ENCODE measurements at regions not wholly inside any gene's neighbourhood (a gene's known extent, or its start where the extent isn't known, plus 50 kb on each side); places are given as distances from the start of the nearest gene placed in this dataset.

- H3K4me3 ChIP-seq (ENCODE audit: low read depth, low read length), result no peak overlapping the region
- TF ChIP-seq CTCF (conservative IDR thresholded peaks at IDR 0.05; ENCODE audit: low read depth, low read length), result no peak
- no peak for DNase-seq (ENCODE audit: low read depth)
These were observed 157.8 kb upstream of the LRRC7 start for GRCh38 chr1:69409731-69410456.

- no peak for TF ChIP-seq CTCF (conservative IDR thresholded peaks at IDR 0.05; ENCODE audit: low read depth, low read length)
- no peak overlapping the region for H3K4me3 ChIP-seq (ENCODE audit: low read depth, low read length)
- DNase-seq (ENCODE audit: low read depth), result no peak
These were observed 157.3 kb upstream of the LRRC7 start for GRCh38 chr1:69410457-69410850.

- no peak for DNase-seq (ENCODE audit: low read depth)
- no peak overlapping the region for H3K4me3 ChIP-seq (ENCODE audit: low read depth, low read length)
- TF ChIP-seq CTCF (conservative IDR thresholded peaks at IDR 0.05; ENCODE audit: low read depth, low read length), result no peak
These were observed 156.8 kb upstream of the LRRC7 start for GRCh38 chr1:69410893-69411292.

- H3K4me3 ChIP-seq (ENCODE audit: low read depth, low read length), result no peak overlapping the region
- TF ChIP-seq CTCF (conservative IDR thresholded peaks at IDR 0.05; ENCODE audit: low read depth, low read length), result no peak
- no peak for DNase-seq (ENCODE audit: low read depth)
These were observed 156.1 kb upstream of the LRRC7 start for GRCh38 chr1:69411617-69412016.

GRCh38 chr1:69413129-69413528 is 154.6 kb upstream of the LRRC7 start:
- no peak overlapping the region for H3K4me3 ChIP-seq (ENCODE audit: low read depth, low read length)
- DNase-seq (ENCODE audit: low read depth), result no peak
- no peak for TF ChIP-seq CTCF (conservative IDR thresholded peaks at IDR 0.05; ENCODE audit: low read depth, low read length)

- no peak for TF ChIP-seq CTCF (conservative IDR thresholded peaks at IDR 0.05; ENCODE audit: low read depth, low read length)
- DNase-seq (ENCODE audit: low read depth), result no peak
- H3K4me3 ChIP-seq (ENCODE audit: low read depth, low read length), result no peak overlapping the region
These were observed 153.1 kb upstream of the LRRC7 start for GRCh38 chr1:69414574-69414973.

- no peak overlapping the region for H3K4me3 ChIP-seq (ENCODE audit: low read depth, low read length)
- no peak for DNase-seq (ENCODE audit: low read depth)
These were observed 146.4 kb upstream of the LRRC7 start for GRCh38 chr1:69421286-69421685.

More at GRCh38 chr1:69421286-69421685, 146.4 kb upstream of the LRRC7 start:
- TF ChIP-seq CTCF (conservative IDR thresholded peaks at IDR 0.05; ENCODE audit: low read depth, low read length), result no peak
